M059J (cell line): ENCODE measurements at regions not wholly inside any gene's neighbourhood (a gene's known extent, or its start where the extent isn't known, plus 50 kb on each side); places are given as distances from the start of the nearest gene placed in this dataset.
"Not testable (repeated sequence)": the region's sequence is repeated elsewhere in the genome, so short reads cannot be mapped to it uniquely, and the experiment has no call there.

Source experiments
- DNase-seq: peaks from one replicate; pipeline ENCODE4 v3.0.0-alpha.2; 2012; ENCODE audit warnings: low read depth

- no peak for DNase-seq
Observed at GRCh38 chr10:3272300-3272699, 99.7 kb upstream of the PITRM1 start.

- no peak for DNase-seq
Observed at GRCh38 chr10:3271354-3272115, 99.0 kb upstream of the PITRM1 start.

GRCh38 chr10:3270577-3271316 lies 98.2 kb upstream of the PITRM1 start:
- peak; percentile 35 for DNase-seq

- no peak for DNase-seq
Observed at GRCh38 chr10:3268025-3268424, 95.4 kb upstream of the PITRM1 start.

GRCh38 chr10:3265088-3265487 lies 92.5 kb upstream of the PITRM1 start:
- DNase-seq = peak; percentile 74

GRCh38 chr10:3264161-3264761 lies 91.7 kb upstream of the PITRM1 start:
- DNase-seq = peak; percentile 36

- no peak for DNase-seq
Observed at GRCh38 chr10:3263747-3264146, 91.2 kb upstream of the PITRM1 start.

- DNase-seq = peak; percentile 5
Observed at GRCh38 chr10:3263082-3263481, 90.5 kb upstream of the PITRM1 start.

- DNase-seq = peak; percentile 79
Observed at GRCh38 chr10:3261921-3262320, 89.3 kb upstream of the PITRM1 start.

- DNase-seq = no peak
Observed at GRCh38 chr10:3260066-3260834, 87.7 kb upstream of the PITRM1 start.

GRCh38 chr10:3259499-3259898 lies 86.9 kb upstream of the PITRM1 start:
- DNase-seq = no peak

- DNase-seq = no peak
Observed at GRCh38 chr10:3258394-3258793, 85.8 kb upstream of the PITRM1 start.

GRCh38 chr10:3255616-3256015 lies 83.0 kb upstream of the PITRM1 start:
- DNase-seq = no peak

- DNase-seq = no peak
Observed at GRCh38 chr10:3255075-3255474, 82.5 kb upstream of the PITRM1 start.

- DNase-seq = not testable (repeated sequence)
Observed at GRCh38 chr10:3253974-3254373, 81.4 kb upstream of the PITRM1 start.

GRCh38 chr10:3251172-3251571 lies 78.6 kb upstream of the PITRM1 start:
- no peak for DNase-seq

GRCh38 chr10:3249307-3249889 lies 76.8 kb upstream of the PITRM1 start:
- no peak for DNase-seq

- peak; percentile 88 for DNase-seq
Observed at GRCh38 chr10:3248526-3249306, 76.1 kb upstream of the PITRM1 start.

GRCh38 chr10:3245395-3245794 lies 72.8 kb upstream of the PITRM1 start:
- DNase-seq = no peak

GRCh38 chr10:3241967-3242650 lies 69.5 kb upstream of the PITRM1 start:
- no peak for DNase-seq
